ENCODE measurements at regions not wholly inside any gene's neighbourhood (a gene's known extent, or its start where the extent isn't known, plus 50 kb on each side); places are given as distances from the start of the nearest gene placed in this dataset.

DNA sequence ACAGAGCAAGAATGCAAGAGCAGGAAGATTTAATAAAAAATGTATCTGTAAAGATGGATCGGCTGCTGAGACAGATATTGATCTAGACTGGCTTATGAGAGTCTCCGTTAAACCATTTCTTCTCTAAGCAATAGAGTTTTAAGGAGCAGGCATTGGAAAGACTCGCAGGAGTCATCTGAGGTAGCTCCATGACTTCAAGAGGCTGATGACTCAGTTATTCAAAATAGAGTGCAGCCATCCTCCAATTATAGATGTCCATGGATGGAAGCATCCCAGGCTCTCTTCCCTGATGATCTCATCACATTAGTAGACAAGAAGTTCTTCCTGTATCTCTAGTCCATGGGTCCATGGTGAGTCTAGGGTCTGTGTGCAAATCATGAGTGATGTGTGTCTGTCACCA lies 638.3 kb upstream of the TMEM132C start (continued):
- TF ChIP-seq KDM5A (IDR thresholded peaks at IDR 0.05; ENCODE audit: low read length) (no peak), CTBP2 (IDR thresholded peaks at IDR 0.05; ENCODE audit: borderline replicate concordance, insufficient read depth, insufficient read length, low read length) (no peak), SAP30 (IDR thresholded peaks at IDR 0.05; ENCODE audit: insufficient read depth, insufficient replicate concordance, low read length) (no peak), RNF2 (IDR thresholded peaks at IDR 0.05; ENCODE audit: borderline replicate concordance, low read depth, low read length, missing control alignments, poor library complexity, severe bottlenecking) (no peak), CHD7 (IDR thresholded peaks at IDR 0.05; ENCODE audit: insufficient replicate concordance, low read length) (no peak)
